Endothelial cell of umbilical vein (primary cell): ENCODE measurements at regions not wholly inside any gene's neighbourhood (a gene's known extent, or its start where the extent isn't known, plus 50 kb on each side); places are given as distances from the start of the nearest gene placed in this dataset.

Source experiments
- BruUV-seq: library from RNA; stranded (reverse); fragments of 400-500 nt; replicated peaks from 2 replicates; lab custom pipeline; 2021; lab: Mats Ljungman, UMichigan
- CTCF ChIA-PET: fragments of 300-600, 350-600 bp; sonication (Branson Sonifier 250); formaldehyde crosslinking; loops from one replicate; lab custom pipeline; 2021; ENCODE audit warnings: antibody characterized with exemption, inconsistent platforms; lab: Charles Lee
- POLR2A ChIA-PET: fragments of 300-600, 350-600 bp; sonication (Branson Sonifier 250); formaldehyde crosslinking; loops from one replicate; lab custom pipeline; 2021; ENCODE audit warnings: antibody characterized with exemption, inconsistent platforms; lab: Charles Lee
- DNase-seq: peaks from one replicate; pipeline ENCODE4 v3.0.0-alpha.2; 2011; ENCODE audit warnings: low read depth, low spot score
- FAIRE-seq: peaks from 2 replicates; lab custom pipeline; 2011; peaks lifted over from hg19 to GRCh38; lab: Jason Lieb, UNC
- H2AFZ ChIP-seq: 2 replicates; pipeline ENCODE4 v1.6.0; 2012; ENCODE audit warnings: low read depth, low read length, control low read depth, inconsistent platforms
- H3K27ac ChIP-seq: 2 replicates; pipeline ENCODE4 v1.5.1; 2011; ENCODE audit warnings: low read depth, mild to moderate bottlenecking, control low read depth, low read length, moderate library complexity; ENCODE audit not compliant: insufficient read depth
- H3K27me3 ChIP-seq, 2 experiments: 2 replicates each; pipeline versions ENCODE4 v1.6.0 to v1.6.1; 2011; ENCODE audit warnings: low read length in 2 of 2, mixed read lengths in 1 of 2; ENCODE audit not compliant: control insufficient read depth in 2 of 2, insufficient read depth in 2 of 2
- H3K36me3 ChIP-seq, 2 experiments: 2 replicates in 1 of 2; 3 replicates in 1 of 2; pipeline ENCODE4 v1.5.1; 2011; ENCODE audit warnings: low read length in 2 of 2, mild to moderate bottlenecking in 1 of 2, moderate library complexity in 1 of 2; ENCODE audit not compliant: control insufficient read depth in 2 of 2, insufficient read depth in 2 of 2; ENCODE audit errors: extremely low read depth in 1 of 2
- H3K4me1 ChIP-seq: 3 replicates; pipeline ENCODE4 v1.5.1; 2011; ENCODE audit warnings: mild to moderate bottlenecking, low read length; ENCODE audit not compliant: control insufficient read depth, insufficient read depth; ENCODE audit errors: extremely low read depth
- H3K4me2 ChIP-seq: 2 replicates; pipeline ENCODE4 v1.6.1; 2011; ENCODE audit warnings: low read length, control low read depth, mixed read lengths; ENCODE audit not compliant: insufficient read depth
- H3K4me3 ChIP-seq, 3 experiments: fragments of 200-600 bp in 1 of 3; sonication (generic), shearing (Covaris generic) in 1 of 3; replicated peaks in 1 of 3; 2 replicates each; pipeline ENCODE4 v1.5.1; 2011 to 2016; ENCODE audit warnings: control low read depth in 3 of 3, low read length in 3 of 3, mild to moderate bottlenecking in 2 of 3, inconsistent platforms in 1 of 3, low read depth in 1 of 3, moderate library complexity in 1 of 3; ENCODE audit not compliant: insufficient read depth in 1 of 3
- H3K79me2 ChIP-seq: 2 replicates; pipeline ENCODE4 v1.6.0; 2012; ENCODE audit warnings: low read length, inconsistent platforms; ENCODE audit not compliant: control insufficient read depth, insufficient read depth
- H3K9ac ChIP-seq: replicated peaks from 2 replicates; pipeline ENCODE3; 2011; ENCODE audit warnings: low read length, control low read depth; ENCODE audit not compliant: insufficient read depth; ENCODE audit errors: extremely low read depth
- H3K9me1 ChIP-seq: replicated peaks from 3 replicates; pipeline ENCODE4 v1.6.0; 2011; ENCODE audit warnings: mild to moderate bottlenecking, low read length; ENCODE audit not compliant: control insufficient read depth, insufficient read depth; ENCODE audit errors: extremely low read depth
- H3K9me3 ChIP-seq: replicated peaks from 2 replicates; pipeline ENCODE4 v1.5.1; 2012; ENCODE audit warnings: low read length, inconsistent platforms; ENCODE audit not compliant: control insufficient read depth, insufficient read depth
- H4K20me1 ChIP-seq: replicated peaks from 2 replicates; pipeline ENCODE3; 2011; ENCODE audit warnings: mild to moderate bottlenecking, low read length; ENCODE audit not compliant: control insufficient read depth, insufficient read depth; ENCODE audit errors: extremely low read depth
- CTCF ChIP-seq, 2 donors: IDR thresholded peaks; 1 replicate in 1 of 2; 2 replicates in 1 of 2; pipeline ENCODE4 v1.5.1; 2011; ENCODE audit warnings: low read length in 2 of 2, mild to moderate bottlenecking in 2 of 2, moderate library complexity in 2 of 2, control low read depth in 1 of 2, inconsistent platforms in 1 of 2, low read depth in 1 of 2; ENCODE audit not compliant: insufficient read depth in 1 of 2; ENCODE audit errors: extremely low read depth in 1 of 2
- GATA2 ChIP-seq: IDR thresholded peaks from 2 replicates; pipeline ENCODE4 v1.7.0; 2011; ENCODE audit warnings: low read depth, mild to moderate bottlenecking, moderate library complexity, mixed read lengths, low read length; ENCODE audit not compliant: insufficient read length, insufficient read depth
- JUN ChIP-seq: IDR thresholded peaks from 2 replicates; pipeline ENCODE4 v1.6.1; 2011; ENCODE audit warnings: borderline replicate concordance, low read depth; ENCODE audit not compliant: insufficient read length, insufficient read depth
- MAX ChIP-seq: IDR thresholded peaks from 2 replicates; pipeline ENCODE4 v1.6.1; 2011; ENCODE audit not compliant: insufficient read depth, insufficient read length
- MYC ChIP-seq: IDR thresholded peaks from one replicate; pipeline ENCODE4 v1.6.1; 2011; ENCODE audit warnings: mild to moderate bottlenecking, low read depth, low read length
- POLR2A ChIP-seq: IDR thresholded peaks from 2 replicates; pipeline ENCODE4 v1.6.1; 2012; ENCODE audit warnings: low read depth, mild to moderate bottlenecking, control low read depth, low read length
- POLR2AphosphoS5 ChIP-seq: IDR thresholded peaks from 2 replicates; pipeline ENCODE4 v1.6.1; 2012; ENCODE audit warnings: low read depth, mild to moderate bottlenecking, control low read depth, low read length, moderate library complexity; ENCODE audit not compliant: insufficient read depth
- dilution Hi-C: fragments of 300-500 bp; cut with MboI; formaldehyde crosslinking; loops from one replicate; pipeline ENCODE4 v1.15.0; 2019; ENCODE audit warnings: low sequenced_read_pairs; ENCODE audit not compliant: extremely low pct_ligation_motif_present
- intact Hi-C: fragments of 100-400 bp; cut with micrococcal nuclease; formaldehyde crosslinking; loops from one replicate; pipeline ENCODE4 v1.10.0; 2022

- CTCF ChIA-PET = interaction anchor here (0.8 to 2.4 kb wide), 5 partner anchors 8 to 513 kb away, joined by 3 to 11 read pairs (median 3); no protein-coding TSS in a partner anchor
These were observed 111.7 kb upstream of the LYZL1 start for GRCh38 chr10:29176845-29177832.

GRCh38 chr10:29181936-29182335 lies 106.9 kb upstream of the LYZL1 start:
- DNase-seq = no peak
- no peak for FAIRE-seq
- Histone ChIP-seq H3K9ac (no peak overlapping the region), H3K27me3 (peaks cover 7 to 12% of the 10 kb centered on the region in 2 experiments), H3K4me1 (no peaks in the 10 kb centered on the region), H4K20me1 (no peaks in the 10 kb centered on the region), H3K4me3 (no peak overlapping the region), H3K9me3 (no peaks in the 10 kb centered on the region), H3K9me1 (no peaks in the 10 kb centered on the region), H3K79me2 (no peaks in the 10 kb centered on the region), H2AFZ (no peak overlapping the region), H3K4me2 (no peak overlapping the region), H3K27ac (no peak overlapping the region), H3K36me3 (no peaks in the 10 kb centered on the region)
- ChIA-PET CTCF (no interaction called here), POLR2A (no interaction called here)
- no peak for TF ChIP-seq MYC
- TF ChIP-seq POLR2AphosphoS5 = no peak
- no peak for TF ChIP-seq CTCF (IDR thresholded peaks at IDR 0.05; ENCODE audit: extremely low read depth in 1 of 2, insufficient read depth in 1 of 2, low read depth in 1 of 2, low read length in 2 of 2)
- TF ChIP-seq MAX = no peak
- no peak for TF ChIP-seq POLR2A
- TF ChIP-seq JUN = no peak
- intact Hi-C loops = no loop called here
- BruUV-seq = no TSS peak
- dilution Hi-C loops = no loop called here

More at GRCh38 chr10:29176845-29177832, 111.7 kb upstream of the LYZL1 start:
- Histone ChIP-seq H3K9me3 (no peaks in the 10 kb centered on the region), H3K9ac (no peak overlapping the region), H3K27ac (no peak overlapping the region), H3K27me3 (peaks cover 7 to 10% of the 10 kb centered on the region in 2 experiments), H3K4me2 (no peak overlapping the region), H3K36me3 (no peaks in the 10 kb centered on the region), H3K79me2 (no peaks in the 10 kb centered on the region), H3K4me3 (no peak overlapping the region), H3K9me1 (no peaks in the 10 kb centered on the region), H2AFZ (no peak overlapping the region), H4K20me1 (no peaks in the 10 kb centered on the region), H3K4me1 (no peaks in the 10 kb centered on the region)
- TF ChIP-seq GATA2 = no peak
- TF ChIP-seq MAX = no peak
- no peak for TF ChIP-seq POLR2A
- POLR2A ChIA-PET = no interaction called here
- no TSS peak for BruUV-seq
- intact Hi-C loops = no loop called here
- DNase-seq (peak; percentile 86), FAIRE-seq (no peak)
- dilution Hi-C loops = no loop called here
